Neural progenitor cell (in vitro differentiated cells): ENCODE measurements at regions not wholly inside any gene's neighbourhood (a gene's known extent, or its start where the extent isn't known, plus 50 kb on each side); places are given as distances from the start of the nearest gene placed in this dataset.

Experiments
- DNase-seq: peaks from one replicate; pipeline ENCODE4 v3.0.0-alpha.2; 2016; ENCODE audit warnings: low spot score
- H2AFZ ChIP-seq: fragments of 200-600 bp; sonication (generic); replicated peaks from 2 replicates; pipeline ENCODE4 v1.6.1; 2016; ENCODE audit warnings: antibody characterized with exemption
- H3F3A ChIP-seq: fragments of 200-600 bp; sonication (generic); 2 replicates; pipeline ENCODE4 v1.6.1; 2016; ENCODE audit warnings: antibody characterized with exemption, low read depth
- H3K27ac ChIP-seq: fragments of 200-600 bp; sonication (generic); 2 replicates; pipeline ENCODE4 v1.5.1; 2016; ENCODE audit warnings: mild to moderate bottlenecking
- H3K27me3 ChIP-seq: fragments of 200-600 bp; sonication (generic); 2 replicates; pipeline ENCODE4 v1.6.1; 2016; ENCODE audit warnings: mild to moderate bottlenecking, moderate library complexity
- H3K36me3 ChIP-seq: fragments of 200-600 bp; sonication (generic); 2 replicates; pipeline ENCODE4 v1.5.1; 2016
- H3K4me1 ChIP-seq: fragments of 200-600 bp; sonication (generic); 2 replicates; pipeline ENCODE4 v1.6.1; 2016; ENCODE audit warnings: mixed run types
- H3K4me2 ChIP-seq: fragments of 200-600 bp; sonication (generic); 2 replicates; pipeline ENCODE4 v1.6.1; 2016
- H3K4me3 ChIP-seq: fragments of 200-600 bp; sonication (generic); 2 replicates; pipeline ENCODE4 v1.5.1; 2016
- H3K79me2 ChIP-seq: fragments of 200-600 bp; sonication (generic); 2 replicates; pipeline ENCODE4 v1.6.1; 2016; ENCODE audit warnings: low read depth
- H3K9ac ChIP-seq: fragments of 200-600 bp; sonication (generic); 2 replicates; pipeline ENCODE4 v1.6.1; 2016
- H3K9me3 ChIP-seq: fragments of 200-600 bp; sonication (generic); 2 replicates; pipeline ENCODE4 v1.5.1; 2016; ENCODE audit warnings: low read depth
- H4K20me1 ChIP-seq: fragments of 200-600 bp; sonication (generic); 2 replicates; pipeline ENCODE4 v1.6.1; 2016; ENCODE audit warnings: low read depth
- H3K27ac Mint-ChIP-seq: 3 replicates; pipeline ENCODE4 v1.8.0; 2021; ENCODE audit warnings: mixed read lengths
- H3K27me3 Mint-ChIP-seq: 2 replicates; pipeline ENCODE4 v1.8.0; 2022; ENCODE audit warnings: low read depth, mild to moderate bottlenecking, inconsistent platforms, moderate library complexity, mixed read lengths; ENCODE audit not compliant: insufficient read depth
- H3K36me3 Mint-ChIP-seq: 3 replicates; pipeline ENCODE4 v1.8.0; 2021; ENCODE audit warnings: mixed read lengths
- H3K4me1 Mint-ChIP-seq: 3 replicates; pipeline ENCODE4 v1.8.0; 2021; ENCODE audit warnings: mixed read lengths
- H3K4me3 Mint-ChIP-seq: 3 replicates; pipeline ENCODE4 v1.8.0; 2021; ENCODE audit warnings: mild to moderate bottlenecking, moderate library complexity, mixed read lengths
- H3K9me3 Mint-ChIP-seq: 3 replicates; pipeline ENCODE4 v1.8.0; 2020; ENCODE audit warnings: mixed read lengths
- CTCF ChIP-seq: fragments of 200-600 bp; sonication (generic); IDR thresholded peaks from 2 replicates; pipeline ENCODE4 v1.5.1; 2017; ENCODE audit warnings: antibody characterized with exemption, mild to moderate bottlenecking
- EZH2 ChIP-seq: fragments of 200-600 bp; sonication (generic); IDR thresholded peaks from 2 replicates; pipeline ENCODE4 v1.6.1; 2017; ENCODE audit warnings: antibody characterized with exemption, mild to moderate bottlenecking, moderate library complexity
- EZH2phosphoT487 ChIP-seq: fragments of 200-600 bp; sonication (generic); IDR thresholded peaks from 2 replicates; pipeline ENCODE4 v1.6.1; 2017; ENCODE audit warnings: antibody characterized with exemption

- Histone ChIP-seq H3K36me3 (no peaks in the 10 kb centered on the region), H3K27ac (no peak overlapping the region), H3K4me3 (no peak overlapping the region), H3K79me2 (no peaks in the 10 kb centered on the region), H2AFZ (no peak overlapping the region), H3K9ac (no peak overlapping the region), H3K27me3 (no peaks in the 10 kb centered on the region), H3F3A (no peaks in the 10 kb centered on the region), H3K4me1 (peaks cover 4% of the 10 kb centered on the region), H3K4me2 (no peak overlapping the region), H4K20me1 (no peaks in the 10 kb centered on the region), H3K9me3 (no peaks in the 10 kb centered on the region)
- H3K4me3 Mint-ChIP-seq, result no peak overlapping the region
- peaks cover 13% of the 10 kb centered on the region for H3K4me1 Mint-ChIP-seq
- no peak for TF ChIP-seq CTCF
- TF ChIP-seq EZH2phosphoT487, result no peak
- TF ChIP-seq EZH2, result no peak
- peaks cover 5% of the 10 kb centered on the region for H3K27me3 Mint-ChIP-seq
- H3K36me3 Mint-ChIP-seq, result no peaks in the 10 kb centered on the region
- no peaks in the 10 kb centered on the region for H3K9me3 Mint-ChIP-seq
- DNase-seq, result no peak
- no peak overlapping the region for H3K27ac Mint-ChIP-seq
These were observed 499.0 kb downstream of the TCERG1L start for GRCh38 chr10:130812381-130813148.

GRCh38 chr10:130814610-130815009 is 496.9 kb downstream of the TCERG1L start:
- Histone ChIP-seq H3K4me3 (no peak overlapping the region), H3K27me3 (no peaks in the 10 kb centered on the region), H3K79me2 (no peaks in the 10 kb centered on the region), H2AFZ (no peak overlapping the region), H3K9me3 (no peaks in the 10 kb centered on the region), H3K27ac (no peak overlapping the region), H3K9ac (no peak overlapping the region), H3K4me2 (no peak overlapping the region), H3F3A (no peaks in the 10 kb centered on the region), H3K4me1 (peaks cover 4% of the 10 kb centered on the region), H3K36me3 (no peaks in the 10 kb centered on the region), H4K20me1 (no peaks in the 10 kb centered on the region)
- peaks cover 3% of the 10 kb centered on the region for H3K27me3 Mint-ChIP-seq
- no peak for DNase-seq
- H3K27ac Mint-ChIP-seq, result no peak overlapping the region
- no peaks in the 10 kb centered on the region for H3K9me3 Mint-ChIP-seq
- H3K4me1 Mint-ChIP-seq, result peaks cover 13% of the 10 kb centered on the region
- no peak overlapping the region for H3K4me3 Mint-ChIP-seq
- no peaks in the 10 kb centered on the region for H3K36me3 Mint-ChIP-seq
- TF ChIP-seq EZH2, result no peak
- no peak for TF ChIP-seq CTCF

- H3K9ac ChIP-seq, result no peak overlapping the region
- no peak overlapping the region for H3K4me3 Mint-ChIP-seq
- peaks cover 3% of the 10 kb centered on the region for H3K27me3 Mint-ChIP-seq
These were observed 495.2 kb downstream of the TCERG1L start for GRCh38 chr10:130816116-130816901.

More at GRCh38 chr10:130816116-130816901, 495.2 kb downstream of the TCERG1L start:
- no peaks in the 10 kb centered on the region for H3K27me3 ChIP-seq
- TF ChIP-seq EZH2, result no peak
- no peak for TF ChIP-seq EZH2phosphoT487
- no peak for TF ChIP-seq CTCF
- no peak overlapping the region for H3K4me2 ChIP-seq
- DNase-seq, result no peak
- no peaks in the 10 kb centered on the region for H3F3A ChIP-seq
- no peaks in the 10 kb centered on the region for H3K9me3 ChIP-seq
- no peaks in the 10 kb centered on the region for H3K4me1 Mint-ChIP-seq
- no peaks in the 10 kb centered on the region for H3K79me2 ChIP-seq
- no peak overlapping the region for H3K4me3 ChIP-seq
- H3K27ac ChIP-seq, result no peak overlapping the region
- H3K36me3 Mint-ChIP-seq, result no peaks in the 10 kb centered on the region
- no peaks in the 10 kb centered on the region for H3K4me1 ChIP-seq
- H3K9me3 Mint-ChIP-seq, result no peaks in the 10 kb centered on the region
- peak overlapping the region; percentile 68 for H2AFZ ChIP-seq
- no peak overlapping the region for H3K27ac Mint-ChIP-seq
- no peaks in the 10 kb centered on the region for H4K20me1 ChIP-seq
- H3K36me3 ChIP-seq, result no peaks in the 10 kb centered on the region
